GM23338 (cell line): ENCODE measurements at regions not wholly inside any gene's neighbourhood (a gene's known extent, or its start where the extent isn't known, plus 50 kb on each side); places are given as distances from the start of the nearest gene placed in this dataset.

Source experiments
- ATAC-seq: fragments of 200-7000 bp; cut with Tn5 transposase; 3 replicates; pipeline ENCODE4 v1.9.1; 2020
- DNase-seq: peaks from one replicate; pipeline ENCODE4 v3.0.0-alpha.2; 2015; ENCODE audit warnings: low spot score
- H2AFZ ChIP-seq: fragments of 200-600 bp; sonication (generic); 2 replicates; pipeline ENCODE4 v1.8.0; 2016; ENCODE audit warnings: antibody characterized with exemption, mild to moderate bottlenecking, moderate library complexity
- H3F3A ChIP-seq: fragments of 200-600 bp; sonication (generic); replicated peaks from 2 replicates; pipeline ENCODE4 v1.8.0; 2017; ENCODE audit warnings: antibody characterized with exemption, mixed run types, low read depth
- H3K27ac ChIP-seq: fragments of 200-600 bp; sonication (generic); 2 replicates; pipeline ENCODE4 v1.6.1; 2016; ENCODE audit warnings: low read depth
- H3K27me3 ChIP-seq: fragments of 200-600 bp; sonication (generic); 2 replicates; pipeline ENCODE4 v1.8.0; 2016; ENCODE audit warnings: mild to moderate bottlenecking, mixed run types, moderate library complexity; ENCODE audit not compliant: insufficient read depth
- H3K36me3 ChIP-seq: fragments of 200-600 bp; sonication (generic); 2 replicates; pipeline ENCODE4 v1.8.0; 2016; ENCODE audit warnings: mild to moderate bottlenecking; ENCODE audit not compliant: insufficient read depth
- H3K4me1 ChIP-seq: fragments of 200-600 bp; sonication (generic); 2 replicates; pipeline ENCODE4 v1.8.0; 2016; ENCODE audit warnings: mild to moderate bottlenecking, moderate library complexity; ENCODE audit not compliant: insufficient read depth
- H3K4me2 ChIP-seq: fragments of 200-600 bp; sonication (generic); 2 replicates; pipeline ENCODE4 v1.7.1; 2017; ENCODE audit warnings: mixed run types
- H3K4me3 ChIP-seq: fragments of 200-600 bp; sonication (generic); 2 replicates; pipeline ENCODE4 v1.6.1; 2016; ENCODE audit warnings: mixed run types
- H3K79me2 ChIP-seq: fragments of 200-600 bp; sonication (generic); replicated peaks from 2 replicates; pipeline ENCODE4 v1.8.0; 2017; ENCODE audit warnings: mild to moderate bottlenecking; ENCODE audit not compliant: insufficient read depth
- H3K9me2 ChIP-seq: fragments of 200-600 bp; sonication (generic); 2 replicates; pipeline ENCODE4 v1.8.0; 2017; ENCODE audit not compliant: insufficient read depth
- H4K20me1 ChIP-seq: fragments of 200-600 bp; sonication (generic); replicated peaks from 2 replicates; pipeline ENCODE4 v1.8.0; 2017; ENCODE audit warnings: mild to moderate bottlenecking; ENCODE audit not compliant: insufficient read depth
- H3K27ac Mint-ChIP-seq: 2 replicates; pipeline ENCODE4 v1.8.0; 2020; ENCODE audit warnings: inconsistent platforms, mild to moderate bottlenecking, moderate library complexity, mixed read lengths
- H3K27me3 Mint-ChIP-seq: 3 replicates; pipeline ENCODE4 v1.8.0; 2022; ENCODE audit warnings: low read depth, mild to moderate bottlenecking, moderate library complexity, mixed read lengths, inconsistent platforms; ENCODE audit not compliant: insufficient read depth, poor library complexity
- H3K36me3 Mint-ChIP-seq: 3 replicates; pipeline ENCODE4 v1.8.0; 2021; ENCODE audit warnings: low read depth, mild to moderate bottlenecking, inconsistent platforms, moderate library complexity, mixed read lengths
- H3K4me1 Mint-ChIP-seq: 3 replicates; pipeline ENCODE4 v1.8.0; 2020; ENCODE audit warnings: mild to moderate bottlenecking, inconsistent platforms, mixed read lengths
- H3K4me3 Mint-ChIP-seq: 3 replicates; pipeline ENCODE4 v1.8.0; 2021; ENCODE audit warnings: moderate library complexity, mild to moderate bottlenecking, inconsistent platforms, mixed read lengths
- H3K9me3 Mint-ChIP-seq: 3 replicates; pipeline ENCODE4 v1.8.0; 2020; ENCODE audit warnings: moderate library complexity, mild to moderate bottlenecking, inconsistent platforms, mixed read lengths
- ZNF114 ChIP-seq: fragments of 250-450 bp; sonication (Bioruptor Pico); IDR thresholded peaks from 2 replicates; pipeline ENCODE4 v1.5.0; 2020; ENCODE audit warnings: mild to moderate bottlenecking, moderate library complexity
- ZNF331 ChIP-seq: fragments of 250-450 bp; sonication (Bioruptor Pico); IDR thresholded peaks from 2 replicates; pipeline ENCODE4 v1.5.0; 2020; ENCODE audit warnings: low read depth, mild to moderate bottlenecking, moderate library complexity
- TF ChIP-seq, protein P1 (sequence below): IDR thresholded peaks from one replicate; pipeline ENCODE4 v1.6.1; 2018; ENCODE audit warnings: antibody characterized with exemption; ENCODE audit not compliant: unreplicated experiment
- TF ChIP-seq, protein P2 (sequence below): fragments of 250-450 bp; sonication (Bioruptor Pico); IDR thresholded peaks from 2 replicates; pipeline ENCODE4 v1.5.0; 2020; ENCODE audit warnings: mild to moderate bottlenecking, moderate library complexity

DNA sequence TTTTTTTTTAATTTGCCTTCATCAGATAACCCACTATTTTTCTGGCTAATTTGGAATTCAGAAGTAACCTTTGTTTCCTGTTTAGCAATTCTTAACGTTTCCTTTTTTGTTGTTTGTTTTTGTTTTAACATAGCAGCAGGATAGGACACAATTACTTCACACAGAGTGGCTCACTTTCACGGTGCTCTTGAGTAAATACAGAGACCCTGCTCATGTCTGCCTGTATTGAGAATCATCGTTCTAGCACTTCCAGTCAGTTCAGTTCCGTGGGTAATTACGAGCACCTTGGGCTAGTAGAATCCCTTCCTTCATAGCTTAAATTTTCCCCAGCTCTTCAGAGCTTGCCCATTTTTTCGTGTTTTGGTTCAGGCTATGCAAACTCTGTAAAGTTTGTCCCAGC is 1225.4 kb upstream of the LRRTM1 start:
- Histone ChIP-seq H3K27me3 (no peaks in the 10 kb centered on the region), H3K79me2 (no peaks in the 10 kb centered on the region), H3K4me1 (no peaks in the 10 kb centered on the region), H3F3A (no peaks in the 10 kb centered on the region), H3K4me2 (no peak overlapping the region), H3K36me3 (no peaks in the 10 kb centered on the region), H3K4me3 (no peak overlapping the region), H3K27ac (no peak overlapping the region), H3K9me2 (no peaks in the 10 kb centered on the region), H2AFZ (peak overlapping the region; percentile 6; the same call in 1 of the 2 replicates), H4K20me1 (no peaks in the 10 kb centered on the region)
- peak; percentile 51 for ATAC-seq
- Mint-ChIP-seq H3K4me1 (peaks cover 6% of the 10 kb centered on the region), H3K27ac (no peak overlapping the region), H3K4me3 (no peak overlapping the region), H3K36me3 (no peaks in the 10 kb centered on the region), H3K9me3 (no peaks in the 10 kb centered on the region; the same call in 2 of the 3 replicates), H3K27me3 (no peaks in the 10 kb centered on the region)
- DNase-seq: peak; percentile 19
- TF ChIP-seq ZNF331 (CRISPR knock-in tag): no peak
- TF ChIP-seq, protein P1, sequence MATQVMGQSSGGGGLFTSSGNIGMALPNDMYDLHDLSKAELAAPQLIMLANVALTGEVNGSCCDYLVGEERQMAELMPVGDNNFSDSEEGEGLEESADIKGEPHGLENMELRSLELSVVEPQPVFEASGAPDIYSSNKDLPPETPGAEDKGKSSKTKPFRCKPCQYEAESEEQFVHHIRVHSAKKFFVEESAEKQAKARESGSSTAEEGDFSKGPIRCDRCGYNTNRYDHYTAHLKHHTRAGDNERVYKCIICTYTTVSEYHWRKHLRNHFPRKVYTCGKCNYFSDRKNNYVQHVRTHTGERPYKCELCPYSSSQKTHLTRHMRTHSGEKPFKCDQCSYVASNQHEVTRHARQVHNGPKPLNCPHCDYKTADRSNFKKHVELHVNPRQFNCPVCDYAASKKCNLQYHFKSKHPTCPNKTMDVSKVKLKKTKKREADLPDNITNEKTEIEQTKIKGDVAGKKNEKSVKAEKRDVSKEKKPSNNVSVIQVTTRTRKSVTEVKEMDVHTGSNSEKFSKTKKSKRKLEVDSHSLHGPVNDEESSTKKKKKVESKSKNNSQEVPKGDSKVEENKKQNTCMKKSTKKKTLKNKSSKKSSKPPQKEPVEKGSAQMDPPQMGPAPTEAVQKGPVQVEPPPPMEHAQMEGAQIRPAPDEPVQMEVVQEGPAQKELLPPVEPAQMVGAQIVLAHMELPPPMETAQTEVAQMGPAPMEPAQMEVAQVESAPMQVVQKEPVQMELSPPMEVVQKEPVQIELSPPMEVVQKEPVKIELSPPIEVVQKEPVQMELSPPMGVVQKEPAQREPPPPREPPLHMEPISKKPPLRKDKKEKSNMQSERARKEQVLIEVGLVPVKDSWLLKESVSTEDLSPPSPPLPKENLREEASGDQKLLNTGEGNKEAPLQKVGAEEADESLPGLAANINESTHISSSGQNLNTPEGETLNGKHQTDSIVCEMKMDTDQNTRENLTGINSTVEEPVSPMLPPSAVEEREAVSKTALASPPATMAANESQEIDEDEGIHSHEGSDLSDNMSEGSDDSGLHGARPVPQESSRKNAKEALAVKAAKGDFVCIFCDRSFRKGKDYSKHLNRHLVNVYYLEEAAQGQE: no peak

DNA sequence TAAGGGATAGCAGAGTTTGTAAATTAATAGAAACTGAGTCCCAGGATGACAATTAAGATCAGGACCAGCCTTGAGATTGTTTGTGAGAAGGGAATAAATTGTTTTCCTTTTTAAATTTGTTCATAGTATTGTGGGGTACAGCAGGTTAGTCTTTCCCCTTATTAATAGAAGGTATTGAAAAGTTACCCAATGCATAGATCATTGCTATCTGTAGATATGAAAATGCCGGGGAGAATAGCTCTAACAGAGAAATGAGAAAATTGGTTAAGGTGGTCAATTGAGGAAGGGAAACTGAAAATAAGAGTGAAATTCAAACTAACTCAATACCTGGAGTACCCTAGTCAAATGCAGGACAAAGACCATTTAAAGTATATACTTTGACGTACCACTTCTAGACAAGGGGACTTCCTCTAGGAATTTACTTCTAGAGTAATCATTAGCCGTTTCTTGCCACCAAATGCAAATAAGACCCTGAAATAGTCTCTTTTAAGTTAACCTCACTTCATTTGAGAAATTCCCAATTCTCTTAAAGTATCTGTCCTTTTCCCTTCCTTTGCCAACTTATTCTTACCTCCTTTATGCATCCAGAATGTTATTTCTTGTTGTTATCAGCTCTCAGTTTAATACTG is 1224.4 kb upstream of the LRRTM1 start:
- Histone ChIP-seq H4K20me1 (no peaks in the 10 kb centered on the region), H3K27me3 (no peaks in the 10 kb centered on the region), H3K4me2 (no peak overlapping the region), H3K79me2 (no peaks in the 10 kb centered on the region), H3K36me3 (no peaks in the 10 kb centered on the region), H3F3A (no peaks in the 10 kb centered on the region), H2AFZ (no peak overlapping the region), H3K9me2 (no peaks in the 10 kb centered on the region), H3K4me3 (no peak overlapping the region), H3K27ac (no peak overlapping the region), H3K4me1 (no peaks in the 10 kb centered on the region)
- peaks cover 6% of the 10 kb centered on the region for H3K4me1 Mint-ChIP-seq
- no peak for ATAC-seq
- peaks cover 4% of the 10 kb centered on the region for H3K27me3 Mint-ChIP-seq
- no peaks in the 10 kb centered on the region for H3K36me3 Mint-ChIP-seq
- no peak overlapping the region for H3K4me3 Mint-ChIP-seq
- DNase-seq: no peak
- no peaks in the 10 kb centered on the region; the same call in 2 of the 3 replicates for H3K9me3 Mint-ChIP-seq
- H3K27ac Mint-ChIP-seq: no peak overlapping the region
- TF ChIP-seq ZNF331 (CRISPR knock-in tag) (no peak), ZNF114 (CRISPR knock-in tag) (no peak)
- TF ChIP-seq, protein P1: no peak
- TF ChIP-seq, protein P2, sequence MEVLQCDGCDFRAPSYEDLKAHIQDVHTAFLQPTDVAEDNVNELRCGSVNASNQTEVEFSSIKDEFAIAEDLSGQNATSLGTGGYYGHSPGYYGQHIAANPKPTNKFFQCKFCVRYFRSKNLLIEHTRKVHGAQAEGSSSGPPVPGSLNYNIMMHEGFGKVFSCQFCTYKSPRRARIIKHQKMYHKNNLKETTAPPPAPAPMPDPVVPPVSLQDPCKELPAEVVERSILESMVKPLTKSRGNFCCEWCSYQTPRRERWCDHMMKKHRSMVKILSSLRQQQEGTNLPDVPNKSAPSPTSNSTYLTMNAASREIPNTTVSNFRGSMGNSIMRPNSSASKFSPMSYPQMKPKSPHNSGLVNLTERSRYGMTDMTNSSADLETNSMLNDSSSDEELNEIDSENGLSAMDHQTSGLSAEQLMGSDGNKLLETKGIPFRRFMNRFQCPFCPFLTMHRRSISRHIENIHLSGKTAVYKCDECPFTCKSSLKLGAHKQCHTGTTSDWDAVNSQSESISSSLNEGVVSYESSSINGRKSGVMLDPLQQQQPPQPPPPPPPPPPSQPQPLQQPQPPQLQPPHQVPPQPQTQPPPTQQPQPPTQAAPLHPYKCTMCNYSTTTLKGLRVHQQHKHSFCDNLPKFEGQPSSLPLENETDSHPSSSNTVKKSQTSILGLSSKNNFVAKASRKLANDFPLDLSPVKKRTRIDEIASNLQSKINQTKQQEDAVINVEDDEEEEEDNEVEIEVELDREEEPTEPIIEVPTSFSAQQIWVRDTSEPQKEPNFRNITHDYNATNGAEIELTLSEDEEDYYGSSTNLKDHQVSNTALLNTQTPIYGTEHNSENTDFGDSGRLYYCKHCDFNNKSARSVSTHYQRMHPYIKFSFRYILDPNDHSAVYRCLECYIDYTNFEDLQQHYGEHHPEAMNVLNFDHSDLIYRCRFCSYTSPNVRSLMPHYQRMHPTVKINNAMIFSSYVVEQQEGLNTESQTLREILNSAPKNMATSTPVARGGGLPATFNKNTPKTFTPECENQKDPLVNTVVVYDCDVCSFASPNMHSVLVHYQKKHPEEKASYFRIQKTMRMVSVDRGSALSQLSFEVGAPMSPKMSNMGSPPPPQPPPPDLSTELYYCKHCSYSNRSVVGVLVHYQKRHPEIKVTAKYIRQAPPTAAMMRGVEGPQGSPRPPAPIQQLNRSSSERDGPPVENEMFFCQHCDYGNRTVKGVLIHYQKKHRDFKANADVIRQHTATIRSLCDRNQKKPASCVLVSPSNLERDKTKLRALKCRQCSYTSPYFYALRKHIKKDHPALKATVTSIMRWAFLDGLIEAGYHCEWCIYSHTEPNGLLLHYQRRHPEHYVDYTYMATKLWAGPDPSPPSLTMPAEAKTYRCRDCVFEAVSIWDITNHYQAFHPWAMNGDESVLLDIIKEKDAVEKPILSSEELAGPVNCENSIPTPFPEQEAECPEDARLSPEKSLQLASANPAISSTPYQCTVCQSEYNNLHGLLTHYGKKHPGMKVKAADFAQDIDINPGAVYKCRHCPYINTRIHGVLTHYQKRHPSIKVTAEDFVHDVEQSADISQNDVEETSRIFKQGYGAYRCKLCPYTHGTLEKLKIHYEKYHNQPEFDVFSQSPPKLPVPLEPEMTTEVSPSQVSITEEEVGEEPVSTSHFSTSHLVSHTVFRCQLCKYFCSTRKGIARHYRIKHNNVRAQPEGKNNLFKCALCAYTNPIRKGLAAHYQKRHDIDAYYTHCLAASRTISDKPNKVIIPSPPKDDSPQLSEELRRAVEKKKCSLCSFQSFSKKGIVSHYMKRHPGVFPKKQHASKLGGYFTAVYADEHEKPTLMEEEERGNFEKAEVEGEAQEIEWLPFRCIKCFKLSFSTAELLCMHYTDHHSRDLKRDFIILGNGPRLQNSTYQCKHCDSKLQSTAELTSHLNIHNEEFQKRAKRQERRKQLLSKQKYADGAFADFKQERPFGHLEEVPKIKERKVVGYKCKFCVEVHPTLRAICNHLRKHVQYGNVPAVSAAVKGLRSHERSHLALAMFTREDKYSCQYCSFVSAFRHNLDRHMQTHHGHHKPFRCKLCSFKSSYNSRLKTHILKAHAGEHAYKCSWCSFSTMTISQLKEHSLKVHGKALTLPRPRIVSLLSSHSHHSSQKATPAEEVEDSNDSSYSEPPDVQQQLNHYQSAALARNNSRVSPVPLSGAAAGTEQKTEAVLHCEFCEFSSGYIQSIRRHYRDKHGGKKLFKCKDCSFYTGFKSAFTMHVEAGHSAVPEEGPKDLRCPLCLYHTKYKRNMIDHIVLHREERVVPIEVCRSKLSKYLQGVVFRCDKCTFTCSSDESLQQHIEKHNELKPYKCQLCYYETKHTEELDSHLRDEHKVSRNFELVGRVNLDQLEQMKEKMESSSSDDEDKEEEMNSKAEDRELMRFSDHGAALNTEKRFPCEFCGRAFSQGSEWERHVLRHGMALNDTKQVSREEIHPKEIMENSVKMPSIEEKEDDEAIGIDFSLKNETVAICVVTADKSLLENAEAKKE (CRISPR knock-in tag): no peak
